Thyroid gland (tissue), 4 donors: ENCODE measurements at regions not wholly inside any gene's neighbourhood (a gene's known extent, or its start where the extent isn't known, plus 50 kb on each side); places are given as distances from the start of the nearest gene placed in this dataset.

Experiments used
- POLR2A ChIP-seq, 2 donors: fragments of 450-650 bp; IDR thresholded peaks; one replicate each; pipeline ENCODE4 v1.6.1; 2017; ENCODE audit warnings: antibody characterized with exemption in 2 of 2, mild to moderate bottlenecking in 2 of 2, moderate library complexity in 1 of 2
- TF ChIP-seq, protein P1 (sequence below), 6 experiments: fragments of 200-600 bp in 3 of 6; fragments of 450-650 bp in 3 of 6; sonication (generic) in 3 of 6; IDR thresholded peaks; one replicate each; pipeline ENCODE4 v1.5.1; 2016 to 2019; ENCODE audit warnings: antibody characterized with exemption in 6 of 6, mild to moderate bottlenecking in 2 of 6, inconsistent platforms in 1 of 6, moderate library complexity in 1 of 6

DNA sequence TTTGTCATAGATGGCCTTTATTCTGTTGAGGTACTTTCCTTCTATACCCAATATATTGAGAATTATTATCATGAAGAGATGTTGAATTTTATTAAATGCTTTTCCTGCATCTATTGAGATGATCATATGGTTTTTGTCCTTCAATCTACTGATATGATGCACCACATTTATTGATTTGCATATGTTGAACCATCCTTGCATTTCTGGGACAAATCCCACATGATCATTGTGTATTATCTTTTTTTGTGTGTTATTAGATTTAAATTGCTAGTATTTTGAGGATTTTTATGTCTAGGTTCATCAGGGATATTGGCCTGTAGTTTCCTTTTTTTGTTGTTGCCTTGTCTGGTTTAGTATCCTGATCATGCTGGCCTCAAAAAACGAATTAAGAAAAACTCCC, 124.5 kb upstream of the CES5A start:
- no peak for TF ChIP-seq POLR2A (IDR thresholded peaks at IDR 0.05)
- TF ChIP-seq, protein P1, sequence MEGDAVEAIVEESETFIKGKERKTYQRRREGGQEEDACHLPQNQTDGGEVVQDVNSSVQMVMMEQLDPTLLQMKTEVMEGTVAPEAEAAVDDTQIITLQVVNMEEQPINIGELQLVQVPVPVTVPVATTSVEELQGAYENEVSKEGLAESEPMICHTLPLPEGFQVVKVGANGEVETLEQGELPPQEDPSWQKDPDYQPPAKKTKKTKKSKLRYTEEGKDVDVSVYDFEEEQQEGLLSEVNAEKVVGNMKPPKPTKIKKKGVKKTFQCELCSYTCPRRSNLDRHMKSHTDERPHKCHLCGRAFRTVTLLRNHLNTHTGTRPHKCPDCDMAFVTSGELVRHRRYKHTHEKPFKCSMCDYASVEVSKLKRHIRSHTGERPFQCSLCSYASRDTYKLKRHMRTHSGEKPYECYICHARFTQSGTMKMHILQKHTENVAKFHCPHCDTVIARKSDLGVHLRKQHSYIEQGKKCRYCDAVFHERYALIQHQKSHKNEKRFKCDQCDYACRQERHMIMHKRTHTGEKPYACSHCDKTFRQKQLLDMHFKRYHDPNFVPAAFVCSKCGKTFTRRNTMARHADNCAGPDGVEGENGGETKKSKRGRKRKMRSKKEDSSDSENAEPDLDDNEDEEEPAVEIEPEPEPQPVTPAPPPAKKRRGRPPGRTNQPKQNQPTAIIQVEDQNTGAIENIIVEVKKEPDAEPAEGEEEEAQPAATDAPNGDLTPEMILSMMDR (IDR thresholded peaks at IDR 0.05), result no peak
